ENCODE measurements at regions not wholly inside any gene's neighbourhood (a gene's known extent, or its start where the extent isn't known, plus 50 kb on each side); places are given as distances from the start of the nearest gene placed in this dataset.

- TF ChIP-seq POLR2AphosphoS5 (IDR thresholded peaks at IDR 0.05; ENCODE audit: low read depth, low read length) (no peak), POLR2A (IDR thresholded peaks at IDR 0.05; ENCODE audit: control extremely low read depth in 1 of 2, low read depth in 2 of 2, low read length in 2 of 2) (no peak), RFX5 (IDR thresholded peaks at IDR 0.05; ENCODE audit: borderline replicate concordance, low read depth, low read length) (no peak), MAFK (IDR thresholded peaks at IDR 0.05; ENCODE audit: low read depth, low read length) (no peak), FOSL1 (IDR thresholded peaks at IDR 0.05; ENCODE audit: insufficient read depth, low read depth, low read length) (no peak), TEAD4 (IDR thresholded peaks at IDR 0.05; ENCODE audit: low read depth, low read length) (no peak), TAF1 (IDR thresholded peaks at IDR 0.05; ENCODE audit: low read depth, low read length) (no peak), EP300 (IDR thresholded peaks at IDR 0.05; ENCODE audit: borderline replicate concordance in 1 of 2, low read depth in 2 of 2, low read length in 2 of 2) (no peak)
Measured at GRCh38 chr12:67873355-67873754, 115.9 kb upstream of the IFNG-AS1 start (continued).

All from H1 (cell line).